ENCODE measurements at regions not wholly inside any gene's neighbourhood (a gene's known extent, or its start where the extent isn't known, plus 50 kb on each side); places are given as distances from the start of the nearest gene placed in this dataset.

DNA sequence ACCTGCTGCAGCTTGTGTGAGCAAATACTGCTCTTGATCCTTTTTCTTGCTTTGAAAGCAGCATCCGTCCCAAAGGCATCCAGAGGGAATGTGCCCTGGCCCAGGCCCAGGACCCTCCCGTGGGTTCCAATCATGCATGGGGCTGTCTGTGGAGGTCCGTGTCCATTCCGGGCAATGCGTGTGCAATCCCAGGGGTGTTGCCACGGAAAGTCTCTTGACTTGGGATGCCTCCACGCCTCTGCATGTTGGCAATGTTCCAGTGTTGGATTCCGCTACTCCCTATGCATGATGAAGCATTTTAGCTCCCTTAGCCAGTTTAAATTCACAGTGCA lies 105.7 kb downstream of the SNRPN start:
- DNase-seq (ENCODE audit: low read depth), result no peak
- TF ChIP-seq MYC (IDR thresholded peaks at IDR 0.05; ENCODE audit: low read depth, low read length), result no peak
- TF ChIP-seq, protein P1, sequence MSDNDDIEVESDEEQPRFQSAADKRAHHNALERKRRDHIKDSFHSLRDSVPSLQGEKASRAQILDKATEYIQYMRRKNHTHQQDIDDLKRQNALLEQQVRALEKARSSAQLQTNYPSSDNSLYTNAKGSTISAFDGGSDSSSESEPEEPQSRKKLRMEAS (IDR thresholded peaks at IDR 0.05; ENCODE audit: low read depth, low read length), result no peak
- TF ChIP-seq POLR2A (IDR thresholded peaks at IDR 0.05; ENCODE audit: extremely low read depth, insufficient read length), result no peak
- TF ChIP-seq, protein P2, sequence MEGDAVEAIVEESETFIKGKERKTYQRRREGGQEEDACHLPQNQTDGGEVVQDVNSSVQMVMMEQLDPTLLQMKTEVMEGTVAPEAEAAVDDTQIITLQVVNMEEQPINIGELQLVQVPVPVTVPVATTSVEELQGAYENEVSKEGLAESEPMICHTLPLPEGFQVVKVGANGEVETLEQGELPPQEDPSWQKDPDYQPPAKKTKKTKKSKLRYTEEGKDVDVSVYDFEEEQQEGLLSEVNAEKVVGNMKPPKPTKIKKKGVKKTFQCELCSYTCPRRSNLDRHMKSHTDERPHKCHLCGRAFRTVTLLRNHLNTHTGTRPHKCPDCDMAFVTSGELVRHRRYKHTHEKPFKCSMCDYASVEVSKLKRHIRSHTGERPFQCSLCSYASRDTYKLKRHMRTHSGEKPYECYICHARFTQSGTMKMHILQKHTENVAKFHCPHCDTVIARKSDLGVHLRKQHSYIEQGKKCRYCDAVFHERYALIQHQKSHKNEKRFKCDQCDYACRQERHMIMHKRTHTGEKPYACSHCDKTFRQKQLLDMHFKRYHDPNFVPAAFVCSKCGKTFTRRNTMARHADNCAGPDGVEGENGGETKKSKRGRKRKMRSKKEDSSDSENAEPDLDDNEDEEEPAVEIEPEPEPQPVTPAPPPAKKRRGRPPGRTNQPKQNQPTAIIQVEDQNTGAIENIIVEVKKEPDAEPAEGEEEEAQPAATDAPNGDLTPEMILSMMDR (IDR thresholded peaks at IDR 0.05; ENCODE audit: low read depth, low read length), result no peak
- H3K4me3 ChIP-seq (ENCODE audit: low read depth, low read length), result no peak overlapping the region

DNA sequence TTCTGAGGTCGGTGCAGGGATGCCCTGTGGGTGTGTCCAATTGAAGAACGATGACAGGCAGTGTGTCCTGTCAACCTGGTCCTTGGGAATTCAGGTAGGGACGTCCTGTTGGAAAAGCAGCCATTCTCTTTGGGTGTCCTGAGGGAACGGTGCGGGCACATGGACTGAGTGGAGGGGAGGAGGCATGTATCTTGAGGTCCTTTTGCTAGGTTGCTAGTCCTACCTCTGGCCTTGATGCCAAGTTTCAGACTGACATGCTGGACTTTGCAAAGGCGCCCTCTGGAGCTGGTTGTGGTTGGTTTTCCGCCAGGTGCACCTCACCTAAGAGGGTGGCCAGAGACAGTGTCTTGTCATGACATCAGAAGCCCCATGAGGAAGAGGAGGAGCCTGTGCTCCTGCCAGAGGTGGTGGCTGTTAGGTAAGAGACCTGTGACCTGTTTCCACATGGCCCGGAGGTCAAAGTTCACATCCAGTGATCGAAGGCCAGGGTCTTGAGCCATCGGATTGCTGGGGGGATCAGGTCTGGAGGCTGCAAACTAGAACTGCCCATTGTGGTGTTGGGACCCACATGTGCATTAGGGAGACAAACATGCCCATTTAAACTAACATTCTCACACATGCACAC lies 106.3 kb downstream of the SNRPN start:
- no peak for DNase-seq (ENCODE audit: low read depth)
- TF ChIP-seq, protein P2 (IDR thresholded peaks at IDR 0.05; ENCODE audit: low read depth, low read length), result no peak
- no peak for TF ChIP-seq MYC (IDR thresholded peaks at IDR 0.05; ENCODE audit: low read depth, low read length)
- TF ChIP-seq, protein P1 (IDR thresholded peaks at IDR 0.05; ENCODE audit: low read depth, low read length), result no peak
- TF ChIP-seq POLR2A (IDR thresholded peaks at IDR 0.05; ENCODE audit: extremely low read depth, insufficient read length), result no peak
- H3K4me3 ChIP-seq (ENCODE audit: low read depth, low read length), result no peak overlapping the region

DNA sequence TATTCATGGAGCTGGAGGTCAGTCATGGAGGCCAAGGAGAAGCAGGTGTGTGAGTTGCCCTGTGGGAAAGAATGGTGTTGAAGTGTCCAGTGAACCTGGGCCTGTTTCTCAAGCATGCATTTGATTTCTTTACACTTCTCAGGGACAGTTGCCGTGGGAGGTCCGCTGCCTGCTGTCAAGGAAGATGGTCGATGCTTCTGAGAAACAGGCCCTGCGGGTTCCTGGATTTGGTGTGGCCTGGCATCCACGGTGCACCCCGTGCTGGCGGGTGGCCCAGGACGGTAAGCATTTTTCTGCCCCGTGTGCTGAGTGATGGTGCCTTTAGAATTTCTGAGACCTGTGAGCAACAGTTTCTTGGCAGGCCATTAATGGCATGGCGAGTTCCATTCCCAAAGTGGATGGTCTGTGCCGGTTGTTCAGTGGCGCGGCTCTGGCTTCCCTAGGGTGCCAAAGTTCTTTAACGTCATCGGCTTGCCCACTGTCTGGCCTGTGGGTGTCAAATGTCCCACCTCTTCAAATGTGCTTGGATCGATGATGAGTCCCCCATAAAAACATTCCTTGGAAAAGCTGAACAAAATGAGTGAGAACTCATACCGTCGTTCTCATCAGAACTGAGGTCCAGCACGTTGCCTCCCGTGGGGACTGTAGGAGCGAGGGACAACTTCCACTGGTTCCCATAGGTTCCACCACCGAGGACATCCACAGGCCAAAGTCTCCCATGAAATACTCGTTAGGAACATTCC lies 107.2 kb downstream of the SNRPN start:
- no peak overlapping the region for H3K4me3 ChIP-seq (ENCODE audit: low read depth, low read length)
- TF ChIP-seq POLR2A (IDR thresholded peaks at IDR 0.05; ENCODE audit: extremely low read depth, insufficient read length), result no peak
- no peak for TF ChIP-seq MYC (IDR thresholded peaks at IDR 0.05; ENCODE audit: low read depth, low read length)
- TF ChIP-seq, protein P2 (IDR thresholded peaks at IDR 0.05; ENCODE audit: low read depth, low read length), result no peak
- TF ChIP-seq, protein P1 (IDR thresholded peaks at IDR 0.05; ENCODE audit: low read depth, low read length), result no peak
- DNase-seq (ENCODE audit: low read depth), result no peak

DNA sequence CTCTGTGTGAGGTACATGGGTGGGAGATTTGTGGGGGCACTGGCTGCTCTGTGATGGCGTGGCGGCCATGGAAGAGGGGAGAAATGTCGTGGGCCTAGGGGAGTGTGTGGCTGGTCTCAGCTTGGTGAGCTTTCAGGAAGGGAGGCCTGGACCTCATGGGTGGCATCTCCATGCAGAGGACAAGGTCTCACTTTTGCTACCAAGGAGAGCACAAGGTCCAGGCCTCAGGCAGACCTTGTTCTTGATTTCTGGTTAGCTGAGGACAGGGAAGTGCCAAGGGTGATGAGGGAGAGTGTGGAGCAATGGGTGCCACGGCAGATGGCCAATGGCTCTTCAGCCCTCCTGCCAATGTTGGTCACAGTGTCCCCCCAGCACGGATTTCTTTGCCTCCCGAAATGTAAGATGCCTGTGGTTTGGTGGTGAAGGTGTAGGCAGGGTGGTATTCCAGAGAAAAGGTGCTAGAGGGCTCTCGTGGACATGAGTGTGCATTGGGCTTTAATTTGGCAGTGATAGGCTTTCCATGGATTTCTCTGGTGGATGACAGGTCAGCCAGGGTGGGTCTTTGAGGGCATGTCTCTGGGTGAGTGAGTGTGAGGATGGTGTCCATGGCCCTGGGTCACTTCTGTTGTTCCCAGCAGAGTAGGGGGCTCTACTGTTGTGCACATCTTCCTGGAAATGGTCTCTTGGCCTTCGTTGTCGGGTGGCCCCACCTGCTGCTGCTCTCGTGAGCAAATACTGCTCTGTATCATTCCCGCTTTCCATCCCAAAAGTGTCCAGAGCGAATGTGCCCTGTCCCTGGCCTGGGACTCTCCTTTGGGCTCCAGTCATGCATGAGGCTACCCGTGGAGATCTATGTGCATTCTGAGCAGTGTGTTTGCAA lies 108.0 kb downstream of the SNRPN start:
- DNase-seq (ENCODE audit: low read depth), result no peak
- TF ChIP-seq, protein P2 (IDR thresholded peaks at IDR 0.05; ENCODE audit: low read depth, low read length), result no peak
- no peak for TF ChIP-seq MYC (IDR thresholded peaks at IDR 0.05; ENCODE audit: low read depth, low read length)
- TF ChIP-seq, protein P1 (IDR thresholded peaks at IDR 0.05; ENCODE audit: low read depth, low read length), result no peak
- no peak for TF ChIP-seq POLR2A (IDR thresholded peaks at IDR 0.05; ENCODE audit: extremely low read depth, insufficient read length)

DNA sequence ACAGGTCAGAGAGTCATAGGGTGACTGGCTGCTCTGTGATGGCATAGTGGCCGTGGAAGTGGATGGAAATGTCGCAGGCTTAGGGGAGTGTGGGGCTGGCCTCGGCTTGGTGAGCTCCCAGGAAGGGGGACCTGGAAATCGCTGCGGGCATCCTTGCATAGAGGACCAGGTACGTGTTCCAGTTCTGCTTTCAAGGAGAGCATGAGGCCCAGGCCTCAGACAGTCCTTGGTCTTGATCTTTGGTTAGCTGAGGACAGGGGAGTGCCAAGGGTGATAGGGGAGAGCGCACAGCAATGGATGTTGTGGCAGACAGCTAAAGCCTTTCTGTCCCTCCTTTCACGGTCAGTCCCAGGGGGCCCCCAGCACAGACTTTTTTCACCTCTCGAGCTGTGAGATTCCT lies 110.5 kb downstream of the SNRPN start:
- H3K4me3 ChIP-seq (ENCODE audit: low read depth, low read length), result no peak overlapping the region
- no peak for DNase-seq (ENCODE audit: low read depth)
- TF ChIP-seq POLR2A (IDR thresholded peaks at IDR 0.05; ENCODE audit: extremely low read depth, insufficient read length), result no peak
- TF ChIP-seq, protein P2 (IDR thresholded peaks at IDR 0.05; ENCODE audit: low read depth, low read length), result no peak

More for the DNA sequence above, 108.0 kb downstream of the SNRPN start:
- H3K4me3 ChIP-seq (ENCODE audit: low read depth, low read length), result no peak overlapping the region

All from NB4 (cell line).